Caco-2 (cell line): ENCODE measurements at regions not wholly inside any gene's neighbourhood (a gene's known extent, or its start where the extent isn't known, plus 50 kb on each side); places are given as distances from the start of the nearest gene placed in this dataset.

Experiments
- BruUV-seq: library from RNA; stranded (reverse); fragments of 400-500 nt; replicated peaks from 2 replicates; lab custom pipeline; 2021; lab: Mats Ljungman, UMichigan
- CTCF ChIA-PET: fragments of 300-600 bp; sonication (Branson Sonifier 250); formaldehyde crosslinking; loops from one replicate; lab custom pipeline; 2022; ENCODE audit warnings: antibody characterized with exemption; lab: Charles Lee
- POLR2A ChIA-PET: fragments of 300-600 bp; sonication (Branson Sonifier 250); formaldehyde crosslinking; loops from one replicate; lab custom pipeline; 2022; ENCODE audit warnings: antibody characterized with exemption; lab: Charles Lee
- DNase-seq, 2 experiments: peaks; one replicate each; pipeline versions ENCODE4 v3.0.0 to v3.0.0-alpha.2; 2020 to 2022
- H3K27me3 ChIP-seq: replicated peaks from 2 replicates; pipeline ENCODE4 v1.6.0; 2011; ENCODE audit warnings: low read length; ENCODE audit not compliant: control insufficient read depth, insufficient read depth
- H3K36me3 ChIP-seq: 2 replicates; pipeline ENCODE4 v1.5.1; 2011; ENCODE audit warnings: low read length; ENCODE audit not compliant: control insufficient read depth, insufficient read depth
- H3K4me1 ChIP-seq: fragments of 250-450 bp; sonication (Bioruptor Pico); 2 replicates; pipeline ENCODE4 v1.5.1; 2020; ENCODE audit warnings: mild to moderate bottlenecking
- H3K4me3 ChIP-seq: 2 replicates; pipeline ENCODE4 v1.5.1; 2011; ENCODE audit warnings: low read depth, mild to moderate bottlenecking, control low read depth, low read length
- H3K9me3 ChIP-seq: fragments of 250-450 bp; sonication (Bioruptor Pico); 2 replicates; pipeline ENCODE4 v1.5.1; 2020; ENCODE audit warnings: mild to moderate bottlenecking, moderate library complexity
- H3K27ac Mint-ChIP-seq: one replicate; pipeline ENCODE4 v1.8.0; 2022; ENCODE audit warnings: mixed read lengths; ENCODE audit not compliant: unreplicated experiment
- H3K27me3 Mint-ChIP-seq: one replicate; pipeline ENCODE4 v1.8.0; 2022; ENCODE audit warnings: mixed read lengths; ENCODE audit not compliant: insufficient read depth, unreplicated experiment
- H3K36me3 Mint-ChIP-seq: one replicate; pipeline ENCODE4 v1.8.0; 2022; ENCODE audit warnings: mild to moderate bottlenecking, mixed read lengths; ENCODE audit not compliant: insufficient read depth, unreplicated experiment
- H3K4me1 Mint-ChIP-seq: one replicate; pipeline ENCODE4 v1.8.0; 2022; ENCODE audit warnings: low read depth, mixed read lengths; ENCODE audit not compliant: unreplicated experiment
- H3K4me3 Mint-ChIP-seq: one replicate; pipeline ENCODE4 v1.8.0; 2022; ENCODE audit warnings: mild to moderate bottlenecking, moderate library complexity, mixed read lengths; ENCODE audit not compliant: unreplicated experiment
- H3K9me3 Mint-ChIP-seq: one replicate; pipeline ENCODE4 v1.8.0; 2022; ENCODE audit warnings: mixed read lengths; ENCODE audit not compliant: unreplicated experiment
- intact Hi-C: fragments of 100-400 bp; cut with micrococcal nuclease; formaldehyde crosslinking; loops from one replicate; pipeline ENCODE4 v1.10.0; 2022; ENCODE audit not compliant: unreplicated experiment
- TF ChIP-seq, protein P1 (sequence below), 2 experiments: fragments of 200-600 bp in 1 of 2; IDR thresholded peaks; 1 replicate in 1 of 2; 2 replicates in 1 of 2; pipeline versions ENCODE4 v1.5.1 to v1.8.0; 2011 to 2022; ENCODE audit warnings: antibody characterized with exemption in 1 of 2, control low read depth in 1 of 2, inconsistent platforms in 1 of 2, low read depth in 1 of 2, low read length in 1 of 2, mild to moderate bottlenecking in 1 of 2, moderate library complexity in 1 of 2; ENCODE audit not compliant: insufficient read depth in 1 of 2, severe bottlenecking in 1 of 2, unreplicated experiment in 1 of 2

DNA sequence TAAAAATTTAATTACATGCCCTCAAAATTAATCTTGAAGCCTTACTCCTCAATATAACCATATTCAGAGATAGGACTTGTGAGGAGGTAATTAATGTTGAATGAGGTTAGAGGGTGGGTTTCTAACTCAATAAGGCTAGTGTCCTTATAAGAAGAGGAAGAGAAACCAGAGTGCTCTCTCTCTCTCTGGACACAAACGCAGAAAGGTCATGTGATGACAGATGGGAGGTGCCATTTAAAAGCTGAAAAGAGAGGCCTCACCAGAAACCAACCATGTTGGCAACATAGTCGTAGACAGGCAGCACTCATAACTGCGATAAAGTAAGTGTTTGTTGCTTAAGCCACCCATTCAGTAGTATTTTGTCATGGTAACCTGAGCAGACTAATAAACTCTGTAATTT is 378.5 kb upstream of the LMO3 start:
- DNase-seq = no peak
- Mint-ChIP-seq H3K27ac (no peak overlapping the region), H3K9me3 (no peaks in the 10 kb centered on the region), H3K4me1 (no peaks in the 10 kb centered on the region), H3K36me3 (no peaks in the 10 kb centered on the region), H3K27me3 (peaks cover 6% of the 10 kb centered on the region), H3K4me3 (no peak overlapping the region)
- no TSS peak for BruUV-seq
- intact Hi-C loops = no loop called here
- CTCF ChIA-PET = no interaction called here
- POLR2A ChIA-PET = no interaction called here
- H3K4me1 ChIP-seq = no peaks in the 10 kb centered on the region
- no peaks in the 10 kb centered on the region for H3K36me3 ChIP-seq
- H3K4me3 ChIP-seq = no peak overlapping the region
- H3K27me3 ChIP-seq = no peaks in the 10 kb centered on the region
- no peaks in the 10 kb centered on the region for H3K9me3 ChIP-seq
- TF ChIP-seq, protein P1, sequence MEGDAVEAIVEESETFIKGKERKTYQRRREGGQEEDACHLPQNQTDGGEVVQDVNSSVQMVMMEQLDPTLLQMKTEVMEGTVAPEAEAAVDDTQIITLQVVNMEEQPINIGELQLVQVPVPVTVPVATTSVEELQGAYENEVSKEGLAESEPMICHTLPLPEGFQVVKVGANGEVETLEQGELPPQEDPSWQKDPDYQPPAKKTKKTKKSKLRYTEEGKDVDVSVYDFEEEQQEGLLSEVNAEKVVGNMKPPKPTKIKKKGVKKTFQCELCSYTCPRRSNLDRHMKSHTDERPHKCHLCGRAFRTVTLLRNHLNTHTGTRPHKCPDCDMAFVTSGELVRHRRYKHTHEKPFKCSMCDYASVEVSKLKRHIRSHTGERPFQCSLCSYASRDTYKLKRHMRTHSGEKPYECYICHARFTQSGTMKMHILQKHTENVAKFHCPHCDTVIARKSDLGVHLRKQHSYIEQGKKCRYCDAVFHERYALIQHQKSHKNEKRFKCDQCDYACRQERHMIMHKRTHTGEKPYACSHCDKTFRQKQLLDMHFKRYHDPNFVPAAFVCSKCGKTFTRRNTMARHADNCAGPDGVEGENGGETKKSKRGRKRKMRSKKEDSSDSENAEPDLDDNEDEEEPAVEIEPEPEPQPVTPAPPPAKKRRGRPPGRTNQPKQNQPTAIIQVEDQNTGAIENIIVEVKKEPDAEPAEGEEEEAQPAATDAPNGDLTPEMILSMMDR (IDR thresholded peaks at IDR 0.05; ENCODE audit: insufficient read depth in 1 of 2, low read depth in 1 of 2, low read length in 1 of 2, severe bottlenecking in 1 of 2, unreplicated experiment in 1 of 2) = no peak

DNA sequence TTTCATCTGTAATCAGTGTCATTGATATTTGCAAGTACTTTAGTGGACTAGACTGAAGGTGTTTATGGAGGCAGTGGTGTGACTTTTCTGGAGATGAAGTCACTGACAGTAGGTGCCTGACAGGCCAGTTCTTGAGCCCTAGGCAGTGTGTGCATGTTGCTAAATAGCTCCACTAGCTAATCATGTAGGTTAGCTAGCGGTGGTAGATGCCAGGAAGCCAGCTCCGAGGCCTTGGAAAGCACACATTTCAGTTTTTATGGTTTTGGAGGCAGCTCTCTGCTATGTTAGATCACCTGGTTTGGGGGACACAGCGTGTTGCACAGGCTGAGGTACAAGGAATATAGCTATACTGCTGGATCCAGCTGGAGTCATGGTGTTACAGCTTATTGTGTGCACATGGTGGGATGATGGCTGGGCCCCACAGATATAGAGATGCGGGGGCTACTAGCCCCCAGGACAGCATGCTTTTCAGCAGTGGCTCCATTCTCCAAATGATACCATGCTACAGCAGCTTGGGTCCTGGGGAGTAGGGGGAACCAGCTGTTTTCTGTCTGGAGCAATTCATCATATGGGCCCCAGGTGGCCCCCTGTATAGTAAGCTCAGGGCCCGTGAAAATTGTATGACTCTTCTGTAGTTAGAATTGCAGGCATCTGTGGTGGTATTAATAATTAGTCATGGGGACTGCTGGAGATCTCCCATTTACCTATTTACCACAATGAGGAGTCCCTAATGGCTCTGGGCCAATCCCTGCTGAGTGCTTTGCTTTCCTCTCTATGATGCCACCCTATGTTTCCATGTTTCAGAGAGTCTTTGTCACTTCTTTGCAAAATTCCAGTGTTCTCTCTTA is 367.2 kb upstream of the LMO3 start:
- ChIA-PET CTCF (no interaction called here), POLR2A (no interaction called here)
- no peak overlapping the region for H3K27ac Mint-ChIP-seq
- Histone ChIP-seq H3K4me3 (no peak overlapping the region), H3K36me3 (no peaks in the 10 kb centered on the region), H3K27me3 (no peaks in the 10 kb centered on the region), H3K9me3 (no peaks in the 10 kb centered on the region), H3K4me1 (no peaks in the 10 kb centered on the region)
- no peaks in the 10 kb centered on the region for H3K4me1 Mint-ChIP-seq
- TF ChIP-seq, protein P1 (IDR thresholded peaks at IDR 0.05; ENCODE audit: insufficient read depth in 1 of 2, low read depth in 1 of 2, low read length in 1 of 2, severe bottlenecking in 1 of 2, unreplicated experiment in 1 of 2) = no peak
- no peaks in the 10 kb centered on the region for H3K27me3 Mint-ChIP-seq
- H3K4me3 Mint-ChIP-seq = no peak overlapping the region
- no peak for DNase-seq
- no peaks in the 10 kb centered on the region for H3K9me3 Mint-ChIP-seq
- no TSS peak for BruUV-seq
- intact Hi-C loops = no loop called here
- H3K36me3 Mint-ChIP-seq = no peaks in the 10 kb centered on the region

DNA sequence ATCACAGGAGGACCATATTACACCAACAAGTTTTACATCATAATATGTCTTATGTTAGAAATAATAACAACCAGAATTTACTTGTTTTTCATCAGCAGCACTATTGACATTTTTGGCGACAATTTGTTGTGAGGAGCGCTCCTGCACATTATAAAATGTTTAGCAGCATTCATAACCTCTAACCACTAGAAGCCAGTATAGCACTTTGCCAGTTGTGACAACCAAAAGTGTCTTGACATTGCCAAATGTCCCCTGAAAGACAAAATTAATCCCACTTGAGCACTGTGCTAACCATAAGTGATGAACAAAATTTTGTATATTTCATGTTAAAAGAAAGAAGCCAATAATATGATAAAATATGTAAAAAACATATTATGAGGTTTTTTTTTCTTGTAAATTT is 356.9 kb upstream of the LMO3 start:
- H3K9me3 ChIP-seq = no peaks in the 10 kb centered on the region
- H3K36me3 Mint-ChIP-seq = no peaks in the 10 kb centered on the region
- no peaks in the 10 kb centered on the region for H3K9me3 Mint-ChIP-seq
- POLR2A ChIA-PET = no interaction called here
- H3K4me1 Mint-ChIP-seq = no peaks in the 10 kb centered on the region
- H3K4me1 ChIP-seq = no peaks in the 10 kb centered on the region
- H3K36me3 ChIP-seq = no peaks in the 10 kb centered on the region
- H3K27me3 ChIP-seq = no peaks in the 10 kb centered on the region
- CTCF ChIA-PET = no interaction called here
- BruUV-seq = no TSS peak
- no peak for DNase-seq
- intact Hi-C loops = no loop called here
- TF ChIP-seq, protein P1 (IDR thresholded peaks at IDR 0.05; ENCODE audit: insufficient read depth in 1 of 2, low read depth in 1 of 2, low read length in 1 of 2, severe bottlenecking in 1 of 2, unreplicated experiment in 1 of 2) = peak in 1 of 2 experiments; percentile 9
- H3K27ac Mint-ChIP-seq = no peak overlapping the region
- no peak overlapping the region for H3K4me3 Mint-ChIP-seq
- H3K4me3 ChIP-seq = no peak overlapping the region
- peaks cover 2% of the 10 kb centered on the region for H3K27me3 Mint-ChIP-seq
